ENCODE measurements at regions not wholly inside any gene's neighbourhood (a gene's known extent, or its start where the extent isn't known, plus 50 kb on each side); places are given as distances from the start of the nearest gene placed in this dataset.

DNA sequence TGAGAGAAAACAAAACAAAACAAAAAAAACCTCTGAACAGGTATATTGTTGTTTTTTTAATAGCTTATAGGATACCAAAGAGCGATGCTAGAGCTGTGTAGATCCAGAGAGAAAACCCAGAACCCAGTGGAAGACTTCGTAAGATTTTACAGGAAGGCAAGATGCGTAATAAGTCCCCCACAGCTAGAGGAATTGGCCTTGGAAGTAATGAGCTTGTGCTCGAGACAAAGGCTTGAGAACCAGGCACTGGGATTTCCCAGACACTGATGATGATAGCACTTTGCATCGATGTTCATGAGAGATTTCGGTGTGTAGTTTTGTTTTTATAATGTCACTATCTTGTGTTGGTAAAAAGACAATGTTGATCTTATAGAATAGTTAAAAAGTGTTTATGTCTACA lies 821.5 kb upstream of the IGFBP3 start:
- Histone ChIP-seq H3K36me3 (no peaks in the 10 kb centered on the region), H3K4me1 (replicated peaks) (no peaks in the 10 kb centered on the region), H3K27ac (no peak overlapping the region), H3K9me3 (no peaks in the 10 kb centered on the region), H3K4me3 (no peak overlapping the region), H3K27me3 (replicated peaks; ENCODE audit: insufficient read depth) (no peaks in the 10 kb centered on the region)
- intact Hi-C loops (cut with DNase I), result loop anchor here (10.0 kb wide), 1 partner anchor 818 kb away; the partner anchor contains the start of gene IGFBP3
- DNase-seq (ENCODE audit: low spot score), result no peak
- TF ChIP-seq, protein P1, sequence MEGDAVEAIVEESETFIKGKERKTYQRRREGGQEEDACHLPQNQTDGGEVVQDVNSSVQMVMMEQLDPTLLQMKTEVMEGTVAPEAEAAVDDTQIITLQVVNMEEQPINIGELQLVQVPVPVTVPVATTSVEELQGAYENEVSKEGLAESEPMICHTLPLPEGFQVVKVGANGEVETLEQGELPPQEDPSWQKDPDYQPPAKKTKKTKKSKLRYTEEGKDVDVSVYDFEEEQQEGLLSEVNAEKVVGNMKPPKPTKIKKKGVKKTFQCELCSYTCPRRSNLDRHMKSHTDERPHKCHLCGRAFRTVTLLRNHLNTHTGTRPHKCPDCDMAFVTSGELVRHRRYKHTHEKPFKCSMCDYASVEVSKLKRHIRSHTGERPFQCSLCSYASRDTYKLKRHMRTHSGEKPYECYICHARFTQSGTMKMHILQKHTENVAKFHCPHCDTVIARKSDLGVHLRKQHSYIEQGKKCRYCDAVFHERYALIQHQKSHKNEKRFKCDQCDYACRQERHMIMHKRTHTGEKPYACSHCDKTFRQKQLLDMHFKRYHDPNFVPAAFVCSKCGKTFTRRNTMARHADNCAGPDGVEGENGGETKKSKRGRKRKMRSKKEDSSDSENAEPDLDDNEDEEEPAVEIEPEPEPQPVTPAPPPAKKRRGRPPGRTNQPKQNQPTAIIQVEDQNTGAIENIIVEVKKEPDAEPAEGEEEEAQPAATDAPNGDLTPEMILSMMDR (IDR thresholded peaks at IDR 0.05), result no peak
- no peak for TF ChIP-seq POLR2AphosphoS5 (IDR thresholded peaks at IDR 0.05)
- TF ChIP-seq POLR2A (IDR thresholded peaks at IDR 0.05), result no peak
- WGBS, result 84% methylated on average over 6 of the region's 6 CpGs

DNA sequence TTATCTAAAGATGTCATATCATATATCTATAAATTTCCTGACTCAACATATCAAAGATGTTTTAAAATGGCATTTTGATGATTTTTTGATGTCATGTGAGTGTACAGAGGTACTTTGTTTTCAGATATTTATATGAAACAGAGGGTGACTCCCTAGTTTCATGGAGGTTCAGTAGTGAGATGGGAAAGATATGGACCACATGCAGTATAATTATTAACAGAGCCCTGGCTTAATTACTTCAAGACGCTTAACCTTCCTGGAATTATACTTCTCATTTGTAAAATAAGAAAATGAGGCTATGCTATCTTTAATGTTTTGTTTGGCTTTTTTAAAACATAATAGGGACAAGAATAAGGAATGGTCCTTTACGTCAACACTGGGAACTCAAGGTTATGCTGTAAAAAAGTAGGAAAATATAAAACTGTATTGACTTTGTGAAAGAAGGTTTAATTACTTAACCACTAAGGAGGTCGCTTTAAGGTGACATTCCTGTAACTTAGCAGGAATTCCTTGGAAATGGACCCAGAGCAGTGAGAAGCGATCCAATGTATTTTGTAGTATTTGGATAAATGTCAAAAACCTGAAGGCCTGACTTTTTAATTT lies 821.0 kb upstream of the IGFBP3 start:
- Histone ChIP-seq H3K27ac (no peak overlapping the region), H3K4me1 (replicated peaks) (no peaks in the 10 kb centered on the region), H3K36me3 (no peaks in the 10 kb centered on the region), H3K27me3 (replicated peaks; ENCODE audit: insufficient read depth) (no peaks in the 10 kb centered on the region), H3K4me3 (no peak overlapping the region), H3K9me3 (no peaks in the 10 kb centered on the region)
- DNase-seq (ENCODE audit: low spot score), result no peak
- TF ChIP-seq, protein P1 (IDR thresholded peaks at IDR 0.05), result no peak
- no peak for TF ChIP-seq POLR2A (IDR thresholded peaks at IDR 0.05)
- no peak for TF ChIP-seq POLR2AphosphoS5 (IDR thresholded peaks at IDR 0.05)
- intact Hi-C loops (cut with DNase I), result loop anchor here (10.0 kb wide), 1 partner anchor 817 kb away; the partner anchor contains the start of gene IGFBP3
- 52% methylated on average over 4 of the region's 4 CpGs for WGBS

DNA sequence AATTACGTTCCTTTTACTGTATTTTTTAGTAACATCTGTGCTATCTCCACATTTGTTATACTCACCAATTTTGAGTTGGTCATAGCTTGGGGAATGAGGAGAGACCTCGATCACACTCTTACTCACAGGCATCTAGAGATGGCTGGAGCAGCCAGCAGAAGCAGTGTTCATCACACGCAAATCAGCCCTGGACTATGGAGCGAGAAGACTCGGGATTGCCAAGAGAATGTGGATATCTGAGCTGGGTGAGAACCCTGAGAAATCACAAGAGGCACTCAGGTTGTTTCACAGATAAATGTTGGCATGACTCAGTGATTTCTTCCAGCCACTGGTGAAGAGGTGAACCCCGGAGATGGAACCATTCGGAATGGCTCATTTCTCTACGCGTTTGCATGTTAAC lies 820.1 kb upstream of the IGFBP3 start:
- TF ChIP-seq, protein P1 (IDR thresholded peaks at IDR 0.05), result no peak
- no peak for TF ChIP-seq POLR2A (IDR thresholded peaks at IDR 0.05)
- no peak for TF ChIP-seq POLR2AphosphoS5 (IDR thresholded peaks at IDR 0.05)
- Histone ChIP-seq H3K36me3 (no peaks in the 10 kb centered on the region), H3K27ac (no peak overlapping the region), H3K27me3 (replicated peaks; ENCODE audit: insufficient read depth) (no peaks in the 10 kb centered on the region), H3K4me1 (replicated peaks) (no peaks in the 10 kb centered on the region), H3K4me3 (no peak overlapping the region), H3K9me3 (no peaks in the 10 kb centered on the region)
- WGBS, result 97% methylated on average over 9 of the region's 9 CpGs
- intact Hi-C loops (cut with DNase I), result loop anchor here (10.0 kb wide), 1 partner anchor 816 kb away; the partner anchor contains the start of gene IGFBP3
- DNase-seq (ENCODE audit: low spot score), result no peak

DNA sequence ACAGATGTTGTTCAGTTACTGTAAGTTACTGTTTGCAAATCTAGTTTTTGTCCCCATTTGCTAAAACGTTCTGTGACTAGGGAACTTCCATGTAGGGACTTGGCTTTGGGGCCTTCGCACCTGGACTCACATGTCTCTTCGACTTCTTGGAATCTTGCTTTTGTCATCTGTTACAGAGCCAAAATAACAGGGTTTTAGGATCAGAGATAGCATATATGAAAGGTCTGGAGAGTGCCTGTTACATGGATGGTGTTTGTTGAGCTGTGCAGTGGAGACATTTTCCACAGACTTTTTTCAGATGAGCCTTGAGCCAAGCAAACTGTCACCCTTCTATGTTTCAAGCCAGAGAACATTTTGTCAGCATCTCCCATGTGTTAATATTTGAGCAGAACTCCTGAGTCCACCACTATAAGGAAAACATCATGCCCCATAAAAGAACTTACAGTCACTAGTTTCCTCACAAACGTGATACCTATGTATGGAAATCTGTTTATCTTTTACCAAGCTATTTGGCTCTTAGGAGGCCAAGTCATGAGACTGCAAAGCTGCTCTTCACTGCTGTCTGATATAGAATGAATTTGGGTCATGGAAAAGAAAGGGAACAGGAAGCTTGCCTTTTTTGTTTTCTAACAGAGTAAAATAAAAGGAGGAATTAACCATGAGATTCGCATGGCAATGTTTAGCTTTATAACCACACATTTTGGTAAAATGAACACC lies 818.6 kb upstream of the IGFBP3 start:
- no peak for DNase-seq (ENCODE audit: low spot score)
- Histone ChIP-seq H3K36me3 (no peaks in the 10 kb centered on the region), H3K27me3 (replicated peaks; ENCODE audit: insufficient read depth) (no peaks in the 10 kb centered on the region), H3K4me1 (replicated peaks) (no peaks in the 10 kb centered on the region), H3K4me3 (no peak overlapping the region), H3K9me3 (no peaks in the 10 kb centered on the region), H3K27ac (no peak overlapping the region)
- 66% methylated on average over 5 of the region's 5 CpGs for WGBS
- intact Hi-C loops (cut with DNase I), result loop anchor here (10.0 kb wide), 1 partner anchor 815 kb away; the partner anchor contains the start of gene IGFBP3
- TF ChIP-seq POLR2AphosphoS5 (IDR thresholded peaks at IDR 0.05) (no peak), POLR2A (IDR thresholded peaks at IDR 0.05) (no peak)
- TF ChIP-seq, protein P1 (IDR thresholded peaks at IDR 0.05), result no peak
